PC-9 (cell line): ENCODE measurements at regions not wholly inside any gene's neighbourhood (a gene's known extent, or its start where the extent isn't known, plus 50 kb on each side); places are given as distances from the start of the nearest gene placed in this dataset.

Source experiments
- CTCF ChIP-seq: fragments of 200-600 bp; sonication (generic); conservative IDR thresholded peaks from 2 replicates; pipeline ENCODE4 v1.6.1; 2017; ENCODE audit warnings: mixed run types, antibody characterized with exemption, mild to moderate bottlenecking, moderate library complexity
- EZH2 ChIP-seq: fragments of 200-600 bp; sonication (generic); IDR thresholded peaks from 2 replicates; pipeline ENCODE4 v1.8.0; 2017; ENCODE audit warnings: antibody characterized with exemption, low read depth

GRCh38 chr4:1584498-1584897 lies 99.6 kb downstream of the FAM53A start:
- TF ChIP-seq CTCF: no peak
- no peak for TF ChIP-seq EZH2
